Stimulated activated naive B cell treated with anti-CD40 and anti-IgM and Interleukin-4, amounts not matched to agents 10 μg/mL and 1 μg/mL and 100 μg/mL, for 72 hours (primary cell): ENCODE measurements at regions not wholly inside any gene's neighbourhood (a gene's known extent, or its start where the extent isn't known, plus 50 kb on each side); places are given as distances from the start of the nearest gene placed in this dataset.

Experiments
- ATAC-seq, 2 donors: fragments of 150-1000 bp; cut with Tn5 transposase; replicated peaks; 2 replicates each; pipeline ENCODE4 v1.10.0; 2021; ENCODE audit warnings: moderate library complexity in 1 of 2
- DNase-seq: peaks from one replicate; pipeline ENCODE4 v3.0.0; 2021
- H3K27ac Mint-ChIP-seq: one replicate; pipeline ENCODE4 v1.8.0; 2022; ENCODE audit warnings: mild to moderate bottlenecking, mixed read lengths
- H3K27me3 Mint-ChIP-seq, 2 donors: one replicate each; pipeline ENCODE4 v1.8.0; 2022; ENCODE audit warnings: mixed read lengths in 2 of 2
- H3K36me3 Mint-ChIP-seq, 2 donors: one replicate each; pipeline ENCODE4 v1.8.0; 2022; ENCODE audit warnings: mixed read lengths in 2 of 2, mild to moderate bottlenecking in 1 of 2
- H3K4me1 Mint-ChIP-seq, 2 donors: one replicate each; pipeline ENCODE4 v1.8.0; 2022; ENCODE audit warnings: mixed read lengths in 2 of 2, mild to moderate bottlenecking in 1 of 2
- H3K4me3 Mint-ChIP-seq, 2 donors: one replicate each; pipeline ENCODE4 v1.8.0; 2022; ENCODE audit warnings: mild to moderate bottlenecking in 2 of 2, mixed read lengths in 2 of 2, moderate library complexity in 1 of 2
- H3K9me3 Mint-ChIP-seq, 2 donors: one replicate each; pipeline ENCODE4 v1.8.0; 2022; ENCODE audit warnings: mixed read lengths in 2 of 2, mild to moderate bottlenecking in 1 of 2

DNA sequence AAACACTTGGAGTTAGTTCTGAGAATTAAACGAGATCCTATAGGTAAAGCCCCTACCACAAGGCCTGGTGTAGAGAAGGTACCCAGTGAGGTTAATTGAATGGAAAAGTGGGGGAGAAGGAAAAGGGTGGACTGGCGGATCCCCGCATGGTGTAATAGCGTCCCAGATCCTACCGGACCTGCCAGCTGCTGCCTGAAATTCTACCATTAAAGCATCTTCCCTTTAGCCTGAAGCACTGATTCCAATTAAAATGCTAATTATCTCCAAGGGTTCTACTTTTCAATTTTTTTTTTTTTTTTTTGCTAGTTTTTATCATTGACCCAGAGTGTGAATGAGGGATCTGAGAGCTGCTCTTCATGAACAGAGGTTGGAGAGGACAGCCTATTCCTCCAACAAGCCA is 237.9 kb downstream of the TLE3 start:
- Mint-ChIP-seq H3K27ac (no peak overlapping the region), H3K27me3 (peaks cover 51 to 59% of the 10 kb centered on the region in 2 donors), H3K4me3 (no peak overlapping the region), H3K4me1 (peaks cover 17 to 20% of the 10 kb centered on the region in 2 donors), H3K36me3 (no peaks in the 10 kb centered on the region), H3K9me3 (peaks cover 0 to 1% of the 10 kb centered on the region in 2 donors)
- no peak for DNase-seq
- no peak for ATAC-seq

DNA sequence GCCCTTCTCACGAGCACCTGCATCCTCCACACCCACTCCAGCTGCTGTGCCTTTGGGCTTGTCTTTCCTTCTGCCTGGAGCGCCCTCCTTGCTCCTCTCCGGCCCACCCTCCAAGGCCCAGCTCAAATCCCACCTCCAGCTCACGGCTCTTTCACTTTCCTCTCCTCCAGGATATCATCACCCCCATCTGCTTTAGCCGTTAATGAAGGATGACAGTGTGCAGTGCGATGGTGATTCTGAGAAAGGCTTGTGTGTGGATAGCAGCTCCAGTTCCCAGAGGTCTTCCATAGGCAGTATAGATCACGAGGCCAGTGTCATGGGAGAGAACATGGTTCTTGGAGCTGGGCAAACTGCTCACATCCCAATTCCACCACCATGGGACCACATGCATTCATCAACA is 237.4 kb downstream of the TLE3 start:
- Mint-ChIP-seq H3K4me1 (peaks cover 17 to 20% of the 10 kb centered on the region in 2 donors), H3K9me3 (peaks cover 0 to 1% of the 10 kb centered on the region in 2 donors), H3K36me3 (no peaks in the 10 kb centered on the region), H3K27me3 (peaks cover 51 to 55% of the 10 kb centered on the region in 2 donors), H3K4me3 (no peak overlapping the region), H3K27ac (no peak overlapping the region)
- no peak for DNase-seq
- no peak for ATAC-seq

DNA sequence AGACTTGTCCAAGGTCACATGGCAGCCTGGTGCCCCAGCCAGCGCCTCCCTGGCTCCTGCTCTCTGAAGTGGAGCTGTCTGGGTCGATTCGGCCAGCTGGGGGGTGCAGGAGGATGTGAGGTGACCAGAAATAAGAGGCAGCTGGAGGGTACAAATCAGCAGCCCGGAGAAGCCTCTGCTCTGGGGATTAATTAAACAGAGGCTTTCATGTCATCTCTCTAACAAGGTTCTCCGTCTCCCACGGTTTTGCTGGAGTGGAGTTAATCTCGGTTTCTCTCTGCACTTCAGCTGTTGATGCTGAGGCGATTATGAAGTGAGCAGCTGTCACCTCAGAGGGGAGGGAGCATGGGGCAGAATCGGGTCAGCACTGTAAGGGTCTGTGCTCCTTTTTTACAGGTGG is 236.8 kb downstream of the TLE3 start:
- no peak overlapping the region for H3K27ac Mint-ChIP-seq
- no peak overlapping the region for H3K4me3 Mint-ChIP-seq
- ATAC-seq: no peak
- no peaks in the 10 kb centered on the region for H3K36me3 Mint-ChIP-seq
- no peak for DNase-seq
- H3K27me3 Mint-ChIP-seq: peaks cover 50 to 54% of the 10 kb centered on the region in 2 donors
- H3K9me3 Mint-ChIP-seq: peaks cover 0 to 1% of the 10 kb centered on the region in 2 donors
- peaks cover 17 to 20% of the 10 kb centered on the region in 2 donors for H3K4me1 Mint-ChIP-seq

DNA sequence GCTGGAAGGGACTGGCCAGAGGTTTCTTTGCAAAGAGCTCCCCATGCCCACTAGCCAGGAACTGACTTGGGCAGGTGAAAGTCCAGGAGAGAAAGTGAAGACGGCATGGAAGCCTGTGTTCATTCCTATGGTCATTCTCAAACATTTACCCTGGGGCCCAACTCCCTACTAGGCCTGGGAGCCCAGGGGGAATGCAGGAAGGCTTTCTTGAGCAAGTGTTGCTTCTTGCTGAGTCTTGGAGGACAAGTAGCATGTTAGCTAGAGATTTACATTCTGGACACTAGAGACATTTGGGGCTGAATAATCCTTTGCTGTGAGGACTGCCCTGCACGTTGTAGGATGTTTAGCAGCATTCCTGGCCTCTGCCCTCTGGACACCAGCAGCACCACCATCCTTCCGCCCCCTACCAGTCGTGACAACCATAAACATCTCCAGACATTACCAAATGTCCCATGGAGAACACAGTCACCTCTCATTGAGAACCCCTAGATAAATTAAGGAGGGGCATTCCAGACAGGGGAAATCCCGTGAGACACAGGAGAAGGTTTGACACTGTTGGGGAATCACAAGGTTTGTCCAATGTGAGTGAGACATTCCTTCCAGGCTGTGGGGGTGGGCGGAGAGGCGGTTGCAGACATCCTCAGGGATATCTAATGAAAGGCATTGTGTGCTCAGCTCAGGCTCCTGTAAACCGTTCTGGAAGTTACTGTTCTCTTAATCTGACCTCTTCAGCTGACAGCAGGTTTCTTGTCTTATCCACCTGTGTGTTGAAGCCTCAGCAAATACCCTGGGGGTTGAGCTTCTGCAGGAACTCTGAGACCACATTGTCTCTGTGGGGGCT is 236.2 kb downstream of the TLE3 start:
- ATAC-seq: peak in 1 of 2 donors; percentile 25
- peaks cover 0 to 1% of the 10 kb centered on the region in 2 donors for H3K9me3 Mint-ChIP-seq
- H3K27ac Mint-ChIP-seq: no peak overlapping the region

DNA sequence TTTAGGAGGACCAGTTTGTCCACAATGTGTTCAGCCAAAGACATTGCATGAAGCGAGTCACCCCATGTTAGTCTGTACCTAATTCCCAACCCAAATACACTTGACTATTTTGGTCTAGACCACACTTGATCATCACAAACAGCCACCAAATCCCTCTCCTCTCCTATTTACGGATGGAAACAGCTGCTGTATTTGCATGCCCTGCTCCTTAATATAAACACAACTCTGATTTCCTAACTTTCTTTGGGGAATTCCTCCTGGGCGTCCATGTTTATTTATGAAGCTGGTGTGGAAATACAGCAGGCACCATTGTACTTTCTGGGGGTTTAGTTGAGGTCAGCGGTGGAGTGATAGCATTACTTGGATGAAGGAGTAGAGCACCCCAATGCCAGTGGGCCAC is 235.2 kb downstream of the TLE3 start:
- no peak for DNase-seq
- H3K36me3 Mint-ChIP-seq: no peaks in the 10 kb centered on the region

More for the DNA sequence above, 236.2 kb downstream of the TLE3 start:
- no peaks in the 10 kb centered on the region for H3K36me3 Mint-ChIP-seq
- peaks cover 17 to 20% of the 10 kb centered on the region in 2 donors for H3K4me1 Mint-ChIP-seq
- peaks cover 46 to 53% of the 10 kb centered on the region in 2 donors for H3K27me3 Mint-ChIP-seq
- no peak for DNase-seq
- H3K4me3 Mint-ChIP-seq: no peak overlapping the region

DNA sequence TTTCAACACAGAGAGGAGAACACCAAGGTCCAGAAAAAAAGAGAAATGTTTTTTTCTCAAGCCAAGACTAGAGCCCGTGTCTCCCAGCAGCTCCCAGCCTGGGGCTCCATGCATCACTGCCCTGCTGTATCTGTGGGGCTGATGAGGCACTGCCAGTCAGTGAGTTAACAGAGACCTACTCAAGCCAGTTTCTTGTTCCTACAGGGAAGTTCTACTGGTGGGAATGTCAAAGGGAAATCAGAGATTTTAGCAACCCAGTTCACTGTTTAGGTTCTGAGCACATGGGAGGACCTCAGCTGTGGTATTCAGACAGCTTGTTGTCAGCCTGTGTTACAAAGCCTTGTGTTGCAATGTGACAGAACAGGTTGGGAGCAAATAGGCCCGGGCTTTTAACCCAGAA is 234.3 kb downstream of the TLE3 start:
- H3K36me3 Mint-ChIP-seq: no peaks in the 10 kb centered on the region
- no peak overlapping the region for H3K4me3 Mint-ChIP-seq
- H3K27ac Mint-ChIP-seq: no peak overlapping the region
- DNase-seq: no peak
- no peak for ATAC-seq
- peaks cover 6 to 7% of the 10 kb centered on the region in 2 donors for H3K4me1 Mint-ChIP-seq
- H3K27me3 Mint-ChIP-seq: peaks cover 42 to 55% of the 10 kb centered on the region in 2 donors
- peaks cover 3 to 6% of the 10 kb centered on the region in 2 donors for H3K9me3 Mint-ChIP-seq

More for the DNA sequence above, 235.2 kb downstream of the TLE3 start:
- peaks cover 47 to 53% of the 10 kb centered on the region in 2 donors for H3K27me3 Mint-ChIP-seq
- no peak overlapping the region for H3K4me3 Mint-ChIP-seq
- no peak for ATAC-seq
- H3K27ac Mint-ChIP-seq: no peak overlapping the region
- H3K4me1 Mint-ChIP-seq: peaks cover 12 to 13% of the 10 kb centered on the region in 2 donors
- peaks cover 0 to 1% of the 10 kb centered on the region in 2 donors for H3K9me3 Mint-ChIP-seq

DNA sequence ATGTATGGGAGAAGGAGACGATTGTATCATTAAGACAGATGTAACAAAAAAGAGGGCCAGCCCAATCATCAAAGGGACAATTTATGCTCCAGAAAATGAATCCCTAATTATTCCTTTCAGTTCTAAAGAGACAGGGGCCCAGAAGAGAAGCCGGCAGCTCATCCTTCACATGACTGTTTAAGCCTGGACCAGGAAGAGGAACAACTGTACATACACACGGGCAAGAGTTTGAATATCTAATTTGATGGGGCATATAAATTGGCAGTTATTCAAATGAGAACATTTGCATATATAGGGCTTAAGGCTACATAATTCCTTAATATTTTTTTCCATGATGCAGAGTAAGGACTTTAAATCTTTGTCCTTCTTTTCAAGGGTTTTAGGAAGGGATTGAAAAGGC is 232.3 kb downstream of the TLE3 start:
- Mint-ChIP-seq H3K36me3 (no peaks in the 10 kb centered on the region), H3K4me3 (no peak overlapping the region), H3K4me1 (peaks cover 10 to 12% of the 10 kb centered on the region in 2 donors), H3K9me3 (peaks cover 3 to 6% of the 10 kb centered on the region in 2 donors), H3K27ac (no peak overlapping the region), H3K27me3 (peaks cover 34 to 59% of the 10 kb centered on the region in 2 donors)
- ATAC-seq (no peak), DNase-seq (no peak)

DNA sequence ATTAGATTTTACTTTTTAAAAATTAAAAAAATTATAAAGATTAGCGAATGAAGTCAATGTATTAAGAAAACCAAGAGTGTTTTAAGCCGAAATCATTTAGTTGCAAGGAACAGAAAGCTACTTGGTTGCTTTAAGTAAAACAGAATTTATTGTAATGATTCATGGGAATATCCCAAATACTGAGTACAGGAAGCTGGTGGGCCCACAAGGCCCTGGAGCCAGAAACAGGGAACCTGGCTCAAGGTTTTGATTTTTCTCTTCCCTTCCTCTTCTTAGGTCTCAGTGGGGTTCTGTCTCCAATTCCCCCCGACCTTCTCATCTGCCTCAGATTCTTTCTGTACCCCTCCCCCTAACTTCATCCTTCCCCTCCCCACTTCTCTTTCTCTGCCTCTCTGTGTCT is 229.0 kb downstream of the TLE3 start:
- H3K36me3 Mint-ChIP-seq: no peaks in the 10 kb centered on the region
- H3K4me1 Mint-ChIP-seq: peaks cover 3 to 5% of the 10 kb centered on the region in 2 donors
- ATAC-seq (peak in 1 of 2 donors; percentile 42), DNase-seq (no peak)
- H3K4me3 Mint-ChIP-seq: no peak overlapping the region
- H3K27ac Mint-ChIP-seq: no peak overlapping the region
- H3K9me3 Mint-ChIP-seq: peaks cover 10 to 11% of the 10 kb centered on the region in 2 donors
- peaks cover 14 to 49% of the 10 kb centered on the region in 2 donors for H3K27me3 Mint-ChIP-seq

DNA sequence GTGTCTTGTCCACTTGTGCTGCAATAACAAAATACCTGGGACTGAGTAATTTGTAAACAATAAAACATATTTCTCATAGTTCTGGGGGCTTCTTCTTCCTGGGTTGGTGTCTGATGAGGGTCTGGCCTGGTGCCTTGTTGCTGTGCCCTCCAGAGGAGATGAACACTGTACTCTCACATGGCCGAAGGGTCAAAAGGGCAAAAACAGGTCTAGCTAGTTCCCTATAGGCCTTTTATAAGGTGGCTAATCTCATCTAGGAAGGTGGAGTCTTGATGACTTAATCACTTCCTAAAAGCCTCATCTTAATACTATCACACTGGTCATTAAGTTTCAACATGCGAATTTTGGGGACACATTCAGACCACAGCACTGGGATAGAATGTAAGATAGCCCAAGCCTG is 228.4 kb downstream of the TLE3 start:
- Mint-ChIP-seq H3K4me1 (peaks cover 3 to 5% of the 10 kb centered on the region in 2 donors), H3K9me3 (peaks cover 14% of the 10 kb centered on the region in 2 donors), H3K27ac (no peak overlapping the region), H3K4me3 (no peak overlapping the region), H3K27me3 (peaks cover 13 to 49% of the 10 kb centered on the region in 2 donors), H3K36me3 (peaks cover 2 to 3% of the 10 kb centered on the region in 2 donors)
- ATAC-seq (no peak), DNase-seq (no peak)

DNA sequence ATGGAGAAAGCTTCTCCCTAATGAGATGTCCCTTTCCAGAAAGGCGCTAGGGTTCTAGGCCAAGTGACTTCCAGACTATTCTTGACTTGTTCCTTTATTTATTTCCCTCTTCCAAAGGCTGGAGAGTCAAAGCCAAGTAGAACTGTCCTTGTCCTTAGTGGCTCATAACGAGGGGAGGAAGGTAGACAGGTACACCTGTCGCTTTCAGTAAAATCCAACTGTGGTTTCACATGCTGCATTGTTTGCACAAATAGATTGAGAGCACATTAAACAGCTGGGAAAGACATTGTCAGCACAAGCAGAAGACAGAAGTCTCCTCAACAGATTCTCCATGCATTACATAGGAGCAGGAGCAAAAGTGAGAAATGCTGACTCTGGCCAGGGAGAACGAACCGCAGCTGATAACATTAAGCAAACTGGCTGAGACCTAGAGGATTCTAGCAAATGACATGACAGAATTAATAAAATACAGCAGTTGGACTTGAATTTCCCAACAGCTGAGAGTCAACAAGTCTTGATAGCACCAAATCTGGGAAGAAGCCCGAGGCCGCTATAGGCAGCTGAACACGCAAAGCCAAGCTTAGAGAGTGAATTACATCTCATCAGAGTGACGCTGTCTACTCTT is 227.7 kb downstream of the TLE3 start:
- peaks cover 2 to 4% of the 10 kb centered on the region in 2 donors for H3K36me3 Mint-ChIP-seq
- DNase-seq: no peak
- no peak overlapping the region for H3K27ac Mint-ChIP-seq
- peaks cover 14 to 15% of the 10 kb centered on the region in 2 donors for H3K9me3 Mint-ChIP-seq
- ATAC-seq: no peak
- peaks cover 3 to 5% of the 10 kb centered on the region in 2 donors for H3K4me1 Mint-ChIP-seq
- no peak overlapping the region for H3K4me3 Mint-ChIP-seq
- H3K27me3 Mint-ChIP-seq: peaks cover 12 to 53% of the 10 kb centered on the region in 2 donors

DNA sequence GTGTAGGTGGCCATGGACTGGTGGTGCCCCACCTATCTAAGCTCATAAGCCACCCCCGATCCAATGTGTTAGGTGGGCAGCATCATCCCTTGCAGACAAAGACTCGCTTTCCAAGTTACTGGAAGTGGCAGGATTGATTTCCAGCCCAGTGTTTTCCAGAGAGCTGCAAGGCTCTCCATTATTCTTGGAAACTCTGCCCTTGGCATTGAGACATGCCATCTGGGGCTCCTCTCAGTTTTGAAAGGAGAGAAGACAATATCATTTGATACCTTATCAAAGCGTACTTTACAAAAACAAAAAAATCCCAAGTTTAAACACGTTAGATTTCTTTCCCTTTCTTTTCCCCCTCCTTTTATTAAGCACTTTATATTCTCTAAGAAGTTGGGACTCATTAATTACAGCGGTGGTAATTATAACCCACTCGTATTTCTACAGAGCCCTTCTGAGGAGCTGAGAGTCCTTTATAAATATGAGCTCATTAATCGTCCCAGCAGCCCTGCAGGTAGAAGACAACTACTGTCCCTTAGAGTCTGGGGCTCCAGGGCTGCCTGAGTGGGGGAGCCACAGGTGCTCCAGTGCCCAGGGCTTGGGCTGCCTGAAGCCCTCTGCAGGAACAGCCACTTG is 226.1 kb downstream of the TLE3 start:
- peaks cover 14 to 15% of the 10 kb centered on the region in 2 donors for H3K9me3 Mint-ChIP-seq

DNA sequence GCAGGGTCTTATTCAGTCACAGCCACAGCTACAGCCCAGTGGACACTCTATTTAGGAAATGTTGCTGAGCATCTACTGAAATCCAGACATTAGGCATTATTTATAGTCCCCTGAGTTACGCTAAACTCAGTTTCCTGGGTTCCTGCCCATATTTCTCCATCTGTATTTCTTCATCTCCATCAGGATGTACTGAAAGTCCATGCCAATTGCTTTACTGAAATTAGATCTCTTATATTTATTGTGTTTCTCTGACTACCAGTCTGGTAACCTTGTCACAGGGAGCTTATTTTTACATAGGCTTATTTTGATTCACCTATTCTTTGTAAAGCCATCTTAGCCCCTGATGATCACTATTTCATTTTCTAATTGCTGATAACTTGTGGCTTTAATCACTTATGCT is 223.9 kb downstream of the TLE3 start:
- H3K36me3 Mint-ChIP-seq: peaks cover 4 to 6% of the 10 kb centered on the region in 2 donors
- no peak for DNase-seq
- H3K27ac Mint-ChIP-seq: no peak overlapping the region
- ATAC-seq: no peak
- no peak overlapping the region for H3K4me3 Mint-ChIP-seq
- H3K27me3 Mint-ChIP-seq: peaks cover 23 to 65% of the 10 kb centered on the region in 2 donors
- H3K9me3 Mint-ChIP-seq: peaks cover 11 to 12% of the 10 kb centered on the region in 2 donors
- H3K4me1 Mint-ChIP-seq: peaks cover 3 to 5% of the 10 kb centered on the region in 2 donors

More for the DNA sequence above, 226.1 kb downstream of the TLE3 start:
- H3K36me3 Mint-ChIP-seq: peaks cover 4 to 6% of the 10 kb centered on the region in 2 donors
- DNase-seq (no peak), ATAC-seq (no peak)
- peaks cover 20 to 67% of the 10 kb centered on the region in 2 donors for H3K27me3 Mint-ChIP-seq
- no peak overlapping the region for H3K4me3 Mint-ChIP-seq
- peaks cover 3 to 5% of the 10 kb centered on the region in 2 donors for H3K4me1 Mint-ChIP-seq
- no peak overlapping the region for H3K27ac Mint-ChIP-seq

DNA sequence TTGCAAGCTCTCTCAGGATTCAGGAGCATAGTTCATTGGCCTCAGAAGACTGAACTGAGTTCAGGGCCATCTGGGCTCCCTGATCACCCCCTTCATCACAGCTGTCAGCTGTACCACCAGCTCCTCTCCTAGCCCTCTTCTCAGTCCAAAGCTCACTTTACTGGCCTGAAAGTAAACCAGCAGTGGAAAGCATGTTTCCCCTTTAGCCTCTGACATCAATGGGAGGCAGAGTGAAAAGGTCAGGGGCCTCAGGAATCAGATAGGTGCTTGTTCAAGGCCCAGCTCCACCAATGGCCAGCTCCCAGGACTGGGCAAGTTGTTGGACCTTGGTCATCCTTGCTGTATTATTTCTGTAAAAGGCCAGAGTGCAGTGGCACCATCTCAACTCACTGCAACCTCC is 223.4 kb downstream of the TLE3 start:
- ATAC-seq (no peak), DNase-seq (no peak)
- peaks cover 11 to 12% of the 10 kb centered on the region in 2 donors for H3K9me3 Mint-ChIP-seq
- peaks cover 23 to 61% of the 10 kb centered on the region in 2 donors for H3K27me3 Mint-ChIP-seq
- no peak overlapping the region for H3K27ac Mint-ChIP-seq
- H3K4me3 Mint-ChIP-seq: no peak overlapping the region
- peaks cover 4 to 6% of the 10 kb centered on the region in 2 donors for H3K36me3 Mint-ChIP-seq
- no peaks in the 10 kb centered on the region for H3K4me1 Mint-ChIP-seq
